Hepatocyte (in vitro differentiated cells): ENCODE measurements at regions not wholly inside any gene's neighbourhood (a gene's known extent, or its start where the extent isn't known, plus 50 kb on each side); places are given as distances from the start of the nearest gene placed in this dataset.

Experiments used
- EZH2phosphoT487 ChIP-seq: fragments of 200-600 bp; sonication (generic); IDR thresholded peaks from one replicate; pipeline ENCODE4 v1.6.1; 2018; ENCODE audit warnings: antibody characterized with exemption, mild to moderate bottlenecking, low read depth, moderate library complexity; ENCODE audit not compliant: unreplicated experiment, severe bottlenecking
- TF ChIP-seq, protein P1 (sequence below): fragments of 200-600 bp; sonication (generic); IDR thresholded peaks from 2 replicates; pipeline ENCODE4 v1.5.1; 2016; ENCODE audit warnings: antibody characterized with exemption, mild to moderate bottlenecking; ENCODE audit not compliant: poor library complexity

DNA sequence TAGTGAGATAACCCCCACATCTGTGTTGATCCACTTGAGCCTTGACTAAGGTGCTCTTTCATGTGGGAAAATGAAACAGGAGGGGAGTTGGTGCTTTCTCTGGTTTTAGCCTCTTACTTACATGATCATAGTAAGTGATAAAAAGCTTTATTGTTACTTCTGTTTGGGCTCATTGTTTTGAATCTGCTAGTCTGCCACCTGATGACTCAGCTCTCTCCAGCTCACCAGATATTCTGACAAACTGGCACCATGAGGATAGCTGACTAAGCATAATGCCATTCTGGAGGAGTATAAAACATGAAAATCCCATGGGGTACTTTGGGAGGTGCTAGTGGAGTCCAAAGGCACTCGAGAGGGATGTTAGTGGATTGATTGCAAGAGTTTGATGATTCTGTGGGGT, 824.0 kb downstream of the RAPGEF2 start:
- TF ChIP-seq, protein P1, sequence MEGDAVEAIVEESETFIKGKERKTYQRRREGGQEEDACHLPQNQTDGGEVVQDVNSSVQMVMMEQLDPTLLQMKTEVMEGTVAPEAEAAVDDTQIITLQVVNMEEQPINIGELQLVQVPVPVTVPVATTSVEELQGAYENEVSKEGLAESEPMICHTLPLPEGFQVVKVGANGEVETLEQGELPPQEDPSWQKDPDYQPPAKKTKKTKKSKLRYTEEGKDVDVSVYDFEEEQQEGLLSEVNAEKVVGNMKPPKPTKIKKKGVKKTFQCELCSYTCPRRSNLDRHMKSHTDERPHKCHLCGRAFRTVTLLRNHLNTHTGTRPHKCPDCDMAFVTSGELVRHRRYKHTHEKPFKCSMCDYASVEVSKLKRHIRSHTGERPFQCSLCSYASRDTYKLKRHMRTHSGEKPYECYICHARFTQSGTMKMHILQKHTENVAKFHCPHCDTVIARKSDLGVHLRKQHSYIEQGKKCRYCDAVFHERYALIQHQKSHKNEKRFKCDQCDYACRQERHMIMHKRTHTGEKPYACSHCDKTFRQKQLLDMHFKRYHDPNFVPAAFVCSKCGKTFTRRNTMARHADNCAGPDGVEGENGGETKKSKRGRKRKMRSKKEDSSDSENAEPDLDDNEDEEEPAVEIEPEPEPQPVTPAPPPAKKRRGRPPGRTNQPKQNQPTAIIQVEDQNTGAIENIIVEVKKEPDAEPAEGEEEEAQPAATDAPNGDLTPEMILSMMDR, result no peak
- TF ChIP-seq EZH2phosphoT487, result no peak
